Uterus (tissue), 2 donors: ENCODE measurements at regions not wholly inside any gene's neighbourhood (a gene's known extent, or its start where the extent isn't known, plus 50 kb on each side); places are given as distances from the start of the nearest gene placed in this dataset.

Experiments
- POLR2A ChIP-seq, 2 donors: fragments of 450-650 bp; IDR thresholded peaks; one replicate each; pipeline ENCODE4 v1.6.1; 2016; ENCODE audit warnings: antibody characterized with exemption in 2 of 2, mild to moderate bottlenecking in 1 of 2, moderate library complexity in 1 of 2
- TF ChIP-seq, protein P1 (sequence below), 4 experiments: fragments of 200-600 bp in 2 of 4; fragments of 450-650 bp in 2 of 4; sonication (generic) in 2 of 4; IDR thresholded peaks; one replicate each; pipeline ENCODE4 v1.5.1; 2016 to 2019; ENCODE audit warnings: antibody characterized with exemption in 4 of 4, mild to moderate bottlenecking in 2 of 4, moderate library complexity in 1 of 4

DNA sequence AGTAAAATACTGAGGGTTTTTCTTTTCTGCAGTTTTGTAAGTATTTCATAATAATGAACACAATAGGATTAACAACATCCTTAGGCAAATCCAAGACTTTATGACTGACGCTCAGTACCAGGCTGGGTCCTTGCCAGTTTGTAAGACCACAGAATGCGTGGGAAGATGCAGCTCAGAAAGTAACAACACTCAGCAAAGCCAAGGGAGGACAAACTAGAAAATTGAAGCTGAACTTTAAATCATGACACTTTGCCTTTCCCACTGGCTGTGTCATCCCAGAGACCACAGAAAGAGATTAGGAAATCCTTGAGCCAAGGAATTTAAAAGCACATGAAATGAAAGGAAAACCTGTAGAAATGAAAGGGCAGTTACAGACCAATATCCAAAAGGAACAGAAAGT lies 426.3 kb upstream of the CHRM3 start:
- TF ChIP-seq, protein P1, sequence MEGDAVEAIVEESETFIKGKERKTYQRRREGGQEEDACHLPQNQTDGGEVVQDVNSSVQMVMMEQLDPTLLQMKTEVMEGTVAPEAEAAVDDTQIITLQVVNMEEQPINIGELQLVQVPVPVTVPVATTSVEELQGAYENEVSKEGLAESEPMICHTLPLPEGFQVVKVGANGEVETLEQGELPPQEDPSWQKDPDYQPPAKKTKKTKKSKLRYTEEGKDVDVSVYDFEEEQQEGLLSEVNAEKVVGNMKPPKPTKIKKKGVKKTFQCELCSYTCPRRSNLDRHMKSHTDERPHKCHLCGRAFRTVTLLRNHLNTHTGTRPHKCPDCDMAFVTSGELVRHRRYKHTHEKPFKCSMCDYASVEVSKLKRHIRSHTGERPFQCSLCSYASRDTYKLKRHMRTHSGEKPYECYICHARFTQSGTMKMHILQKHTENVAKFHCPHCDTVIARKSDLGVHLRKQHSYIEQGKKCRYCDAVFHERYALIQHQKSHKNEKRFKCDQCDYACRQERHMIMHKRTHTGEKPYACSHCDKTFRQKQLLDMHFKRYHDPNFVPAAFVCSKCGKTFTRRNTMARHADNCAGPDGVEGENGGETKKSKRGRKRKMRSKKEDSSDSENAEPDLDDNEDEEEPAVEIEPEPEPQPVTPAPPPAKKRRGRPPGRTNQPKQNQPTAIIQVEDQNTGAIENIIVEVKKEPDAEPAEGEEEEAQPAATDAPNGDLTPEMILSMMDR (IDR thresholded peaks at IDR 0.05) = no peak
- no peak for TF ChIP-seq POLR2A (IDR thresholded peaks at IDR 0.05)
